ENCODE measurements at regions not wholly inside any gene's neighbourhood (a gene's known extent, or its start where the extent isn't known, plus 50 kb on each side); places are given as distances from the start of the nearest gene placed in this dataset.

- TF ChIP-seq ZNF674 (CRISPR knock-in tag; IDR thresholded peaks at IDR 0.05; ENCODE audit: low read depth) (no peak), POLR2A (IDR thresholded peaks at IDR 0.05; ENCODE audit: insufficient read depth in 1 of 2, low read depth in 2 of 2, low read length in 2 of 2) (no peak), ZNF740 (CRISPR knock-in tag; IDR thresholded peaks at IDR 0.05) (no peak), SKI (IDR thresholded peaks at IDR 0.05; ENCODE audit: partially characterized antibody) (no peak), HIC2 (CRISPR knock-in tag; IDR thresholded peaks at IDR 0.05; ENCODE audit: low read depth) (no peak), ZSCAN5A (CRISPR knock-in tag; IDR thresholded peaks at IDR 0.05; ENCODE audit: borderline replicate concordance) (0 out of 2 replicates have a peak, but pooled peaks have one; percentile 44), REL (CRISPR knock-in tag; conservative IDR thresholded peaks at IDR 0.05) (no peak), BCL3 (CRISPR knock-in tag; IDR thresholded peaks at IDR 0.05) (no peak), ZBTB38 (CRISPR knock-in tag; IDR thresholded peaks at IDR 0.05) (no peak), KDM5B (CRISPR knock-in tag; IDR thresholded peaks at IDR 0.05; ENCODE audit: borderline replicate concordance) (no peak), ZHX2 (IDR thresholded peaks at IDR 0.05; ENCODE audit: low read depth) (no peak), ZHX2 (CRISPR knock-in tag; IDR thresholded peaks at IDR 0.05; ENCODE audit: borderline replicate concordance) (no peak), ZBTB7B (CRISPR knock-in tag; IDR thresholded peaks at IDR 0.05) (no peak), ZNF589 (CRISPR knock-in tag; conservative IDR thresholded peaks at IDR 0.05) (no peak), ZNF576 (CRISPR knock-in tag; IDR thresholded peaks at IDR 0.05) (no peak), FOXP1 (IDR thresholded peaks at IDR 0.05) (no peak), FOXP1 (CRISPR knock-in tag; IDR thresholded peaks at IDR 0.05) (peak; percentile 43; the same call in 1 of the 2 replicates)
These were observed 319.5 kb upstream of the USP24 start (continued) for GRCh38 chr1:55534565-55535121.
